VCaP (cell line): ENCODE measurements at regions not wholly inside any gene's neighbourhood (a gene's known extent, or its start where the extent isn't known, plus 50 kb on each side); places are given as distances from the start of the nearest gene placed in this dataset.

Source experiments
- H3K27ac ChIP-seq: fragments of 450-650 bp; 2 replicates; pipeline ENCODE4 v1.5.1; 2017
- TF ChIP-seq, protein P1 (sequence below): fragments of 450-650 bp; conservative IDR thresholded peaks from 2 replicates; pipeline ENCODE4 v1.5.1; 2017; ENCODE audit warnings: mild to moderate bottlenecking, moderate library complexity

- no peak overlapping the region for H3K27ac ChIP-seq
- TF ChIP-seq, protein P1, sequence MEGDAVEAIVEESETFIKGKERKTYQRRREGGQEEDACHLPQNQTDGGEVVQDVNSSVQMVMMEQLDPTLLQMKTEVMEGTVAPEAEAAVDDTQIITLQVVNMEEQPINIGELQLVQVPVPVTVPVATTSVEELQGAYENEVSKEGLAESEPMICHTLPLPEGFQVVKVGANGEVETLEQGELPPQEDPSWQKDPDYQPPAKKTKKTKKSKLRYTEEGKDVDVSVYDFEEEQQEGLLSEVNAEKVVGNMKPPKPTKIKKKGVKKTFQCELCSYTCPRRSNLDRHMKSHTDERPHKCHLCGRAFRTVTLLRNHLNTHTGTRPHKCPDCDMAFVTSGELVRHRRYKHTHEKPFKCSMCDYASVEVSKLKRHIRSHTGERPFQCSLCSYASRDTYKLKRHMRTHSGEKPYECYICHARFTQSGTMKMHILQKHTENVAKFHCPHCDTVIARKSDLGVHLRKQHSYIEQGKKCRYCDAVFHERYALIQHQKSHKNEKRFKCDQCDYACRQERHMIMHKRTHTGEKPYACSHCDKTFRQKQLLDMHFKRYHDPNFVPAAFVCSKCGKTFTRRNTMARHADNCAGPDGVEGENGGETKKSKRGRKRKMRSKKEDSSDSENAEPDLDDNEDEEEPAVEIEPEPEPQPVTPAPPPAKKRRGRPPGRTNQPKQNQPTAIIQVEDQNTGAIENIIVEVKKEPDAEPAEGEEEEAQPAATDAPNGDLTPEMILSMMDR: no peak
Observed at GRCh38 chr6:1540864-1541521, 68.7 kb upstream of the FOXC1 start.

- TF ChIP-seq, protein P1: no peak
- no peak overlapping the region for H3K27ac ChIP-seq
Observed at GRCh38 chr6:1542335-1542734, 67.4 kb upstream of the FOXC1 start.

GRCh38 chr6:1542764-1543163, 67.0 kb upstream of the FOXC1 start:
- no peak overlapping the region for H3K27ac ChIP-seq
- TF ChIP-seq, protein P1: no peak

- H3K27ac ChIP-seq: no peak overlapping the region
- TF ChIP-seq, protein P1: no peak
Observed at GRCh38 chr6:1544000-1544399, 65.7 kb upstream of the FOXC1 start.

DNA sequence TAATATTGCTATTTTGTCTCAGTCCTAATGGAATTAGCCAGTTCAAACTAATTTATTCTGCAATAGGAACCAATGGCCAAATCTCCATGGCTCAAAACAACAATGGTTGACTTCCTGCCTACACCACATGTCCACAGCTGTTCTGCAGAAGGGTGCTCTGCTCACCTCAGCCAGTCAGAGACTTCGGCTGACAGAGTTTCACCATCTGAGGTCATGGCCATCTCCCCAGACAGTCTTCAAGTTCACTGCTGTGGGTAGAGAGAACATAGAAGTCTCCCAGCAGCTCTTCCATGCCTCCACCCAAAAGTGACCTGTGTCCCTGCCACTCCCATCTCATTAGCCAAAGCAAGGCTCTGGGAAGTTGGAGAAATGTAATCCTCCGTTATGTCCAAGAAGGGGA, 65.1 kb upstream of the FOXC1 start:
- no peak overlapping the region for H3K27ac ChIP-seq
- TF ChIP-seq, protein P1: no peak

- TF ChIP-seq, protein P1: no peak
- no peak overlapping the region for H3K27ac ChIP-seq
Observed at GRCh38 chr6:1545654-1546053, 64.1 kb upstream of the FOXC1 start.

DNA sequence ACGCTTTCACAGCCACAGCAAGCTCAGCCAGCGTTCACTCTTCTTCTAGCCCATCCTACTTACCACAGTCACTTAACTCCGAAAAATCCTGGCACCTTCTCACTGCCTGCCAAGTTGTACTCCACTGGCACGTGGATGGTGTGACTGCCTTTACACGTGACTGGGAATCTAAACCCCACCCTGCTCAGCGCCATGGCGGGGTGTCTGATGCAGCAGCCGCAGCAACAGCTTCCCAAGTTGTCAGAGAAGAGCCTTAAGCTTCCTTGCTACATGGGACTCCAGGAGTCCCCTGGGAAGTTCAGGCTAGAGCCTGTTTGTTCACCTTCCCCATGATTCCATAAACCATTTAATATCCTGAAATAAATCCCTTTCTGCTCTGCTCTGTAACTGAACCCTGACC, 61.9 kb upstream of the FOXC1 start:
- TF ChIP-seq, protein P1: no peak
- no peak overlapping the region for H3K27ac ChIP-seq
